Prostate gland (tissue), 2 donors: ENCODE measurements at regions not wholly inside any gene's neighbourhood (a gene's known extent, or its start where the extent isn't known, plus 50 kb on each side); places are given as distances from the start of the nearest gene placed in this dataset.

Source experiments
- CTCF ChIP-seq, 4 experiments: fragments of 200-600 bp in 2 of 4; fragments of 450-650 bp in 2 of 4; sonication (generic) in 2 of 4; IDR thresholded peaks; 1 replicate in 3 of 4; 2 replicates in 1 of 4; pipeline ENCODE4 v1.5.1; 2016 to 2019; ENCODE audit warnings: antibody characterized with exemption in 4 of 4, mild to moderate bottlenecking in 2 of 4, moderate library complexity in 2 of 4
- POLR2A ChIP-seq: fragments of 450-650 bp; IDR thresholded peaks from one replicate; pipeline ENCODE4 v1.6.1; 2016; ENCODE audit warnings: antibody characterized with exemption, mild to moderate bottlenecking

- TF ChIP-seq POLR2A (no peak), CTCF (IDR thresholded peaks at IDR 0.05) (no peak)
Measured at GRCh38 chr10:84996580-84996979, 668.2 kb downstream of the CCSER2 start.
